ENCODE measurements at regions not wholly inside any gene's neighbourhood (a gene's known extent, or its start where the extent isn't known, plus 50 kb on each side); places are given as distances from the start of the nearest gene placed in this dataset.

GRCh38 chr5:145110834-145111233 lies 724.3 kb downstream of the PRELID2 start:
- in situ Hi-C loops (cut with MboI; ENCODE audit: low sequenced_read_pairs, unreplicated experiment): no loop called here
- TF ChIP-seq CTCF (IDR thresholded peaks at IDR 0.05; ENCODE audit: borderline replicate concordance, control extremely low read depth, extremely low read depth, insufficient read depth, missing control alignments): no peak
- no peak for DNase-seq (ENCODE audit: low spot score)

GRCh38 chr5:145110181-145110580 lies 725.0 kb downstream of the PRELID2 start:
- no peak for DNase-seq (ENCODE audit: low spot score)
- TF ChIP-seq CTCF (IDR thresholded peaks at IDR 0.05; ENCODE audit: borderline replicate concordance, control extremely low read depth, extremely low read depth, insufficient read depth, missing control alignments): no peak
- in situ Hi-C loops (cut with MboI; ENCODE audit: low sequenced_read_pairs, unreplicated experiment): no loop called here

GRCh38 chr5:145105384-145105783 lies 729.8 kb downstream of the PRELID2 start:
- no peak for DNase-seq (ENCODE audit: low spot score)
- in situ Hi-C loops (cut with MboI; ENCODE audit: low sequenced_read_pairs, unreplicated experiment): no loop called here
- TF ChIP-seq CTCF (IDR thresholded peaks at IDR 0.05; ENCODE audit: borderline replicate concordance, control extremely low read depth, extremely low read depth, insufficient read depth, missing control alignments): no peak

GRCh38 chr5:145104106-145104505 lies 731.0 kb downstream of the PRELID2 start:
- in situ Hi-C loops (cut with MboI; ENCODE audit: low sequenced_read_pairs, unreplicated experiment): no loop called here
- TF ChIP-seq CTCF (IDR thresholded peaks at IDR 0.05; ENCODE audit: borderline replicate concordance, control extremely low read depth, extremely low read depth, insufficient read depth, missing control alignments): no peak
- DNase-seq (ENCODE audit: low spot score): no peak

GRCh38 chr5:145101246-145101645 lies 733.9 kb downstream of the PRELID2 start:
- peak; percentile 29 for TF ChIP-seq CTCF (IDR thresholded peaks at IDR 0.05; ENCODE audit: borderline replicate concordance, control extremely low read depth, extremely low read depth, insufficient read depth, missing control alignments)
- in situ Hi-C loops (cut with MboI; ENCODE audit: low sequenced_read_pairs, unreplicated experiment): no loop called here
- no peak for DNase-seq (ENCODE audit: low spot score)

GRCh38 chr5:145090115-145090514 lies 745.0 kb downstream of the PRELID2 start:
- DNase-seq (ENCODE audit: low spot score): no peak
- in situ Hi-C loops (cut with MboI; ENCODE audit: low sequenced_read_pairs, unreplicated experiment): no loop called here
- no peak for TF ChIP-seq CTCF (IDR thresholded peaks at IDR 0.05; ENCODE audit: borderline replicate concordance, control extremely low read depth, extremely low read depth, insufficient read depth, missing control alignments)

GRCh38 chr5:145084834-145085233 lies 750.3 kb downstream of the PRELID2 start:
- TF ChIP-seq CTCF (IDR thresholded peaks at IDR 0.05; ENCODE audit: borderline replicate concordance, control extremely low read depth, extremely low read depth, insufficient read depth, missing control alignments): no peak
- no peak for DNase-seq (ENCODE audit: low spot score)
- in situ Hi-C loops (cut with MboI; ENCODE audit: low sequenced_read_pairs, unreplicated experiment): no loop called here

Data from GM13976 (cell line).